Type B pancreatic cell (in vitro differentiated cells): ENCODE measurements at regions not wholly inside any gene's neighbourhood (a gene's known extent, or its start where the extent isn't known, plus 50 kb on each side); places are given as distances from the start of the nearest gene placed in this dataset.

ENCODE experiments used
- DNase-seq: peaks from one replicate; pipeline ENCODE4 v3.0.0; 2021; ENCODE audit warnings: mixed read lengths; ENCODE audit not compliant: unreplicated experiment; ENCODE audit errors: extremely low spot score
- H3K27ac Mint-ChIP-seq: 2 replicates; pipeline ENCODE4 v1.8.0; 2021; ENCODE audit warnings: mild to moderate bottlenecking, mixed read lengths
- H3K27me3 Mint-ChIP-seq: 2 replicates; pipeline ENCODE4 v1.8.0; 2021; ENCODE audit warnings: mixed read lengths
- H3K36me3 Mint-ChIP-seq: 2 replicates; pipeline ENCODE4 v1.8.0; 2021; ENCODE audit warnings: mixed read lengths
- H3K4me1 Mint-ChIP-seq: one replicate; pipeline ENCODE4 v1.8.0; 2021; ENCODE audit warnings: mixed read lengths; ENCODE audit not compliant: unreplicated experiment
- H3K4me3 Mint-ChIP-seq: 2 replicates; pipeline ENCODE4 v1.8.0; 2021; ENCODE audit warnings: mild to moderate bottlenecking, mixed read lengths
- H3K9me3 Mint-ChIP-seq: 2 replicates; pipeline ENCODE4 v1.8.0; 2021; ENCODE audit warnings: mixed read lengths
- TF ChIP-seq, protein P1 (sequence below): fragments of 200-600 bp; sonication (generic); conservative IDR thresholded peaks from 2 replicates; pipeline ENCODE4 v1.5.0; 2021; ENCODE audit warnings: antibody characterized with exemption, mild to moderate bottlenecking

GRCh38 chr6:92944132-92944531, 475.2 kb downstream of the EPHA7 start:
- Mint-ChIP-seq H3K4me1 (peaks cover 13% of the 10 kb centered on the region), H3K27ac (no peak overlapping the region)

DNA sequence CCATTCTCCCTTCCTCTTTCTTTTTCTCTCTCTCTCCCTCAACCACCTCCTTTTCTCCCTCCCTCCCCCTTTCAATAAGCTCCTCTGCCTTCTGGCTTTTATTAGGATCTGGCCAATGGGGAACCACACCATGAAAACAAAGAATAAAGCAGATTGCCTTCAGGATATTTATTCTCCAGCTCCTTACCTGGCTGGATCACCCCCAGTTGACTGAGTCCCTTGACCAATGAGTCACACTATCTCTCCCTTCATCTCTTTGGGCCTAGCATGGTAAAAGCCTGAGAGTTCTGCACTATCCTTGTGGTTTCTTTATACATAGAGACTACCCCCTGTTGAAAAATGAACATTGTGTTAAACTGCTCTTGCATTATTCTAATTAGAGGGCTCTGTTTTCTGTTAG, 476.8 kb downstream of the EPHA7 start:
- H3K27me3 Mint-ChIP-seq = no peaks in the 10 kb centered on the region
- TF ChIP-seq, protein P1, sequence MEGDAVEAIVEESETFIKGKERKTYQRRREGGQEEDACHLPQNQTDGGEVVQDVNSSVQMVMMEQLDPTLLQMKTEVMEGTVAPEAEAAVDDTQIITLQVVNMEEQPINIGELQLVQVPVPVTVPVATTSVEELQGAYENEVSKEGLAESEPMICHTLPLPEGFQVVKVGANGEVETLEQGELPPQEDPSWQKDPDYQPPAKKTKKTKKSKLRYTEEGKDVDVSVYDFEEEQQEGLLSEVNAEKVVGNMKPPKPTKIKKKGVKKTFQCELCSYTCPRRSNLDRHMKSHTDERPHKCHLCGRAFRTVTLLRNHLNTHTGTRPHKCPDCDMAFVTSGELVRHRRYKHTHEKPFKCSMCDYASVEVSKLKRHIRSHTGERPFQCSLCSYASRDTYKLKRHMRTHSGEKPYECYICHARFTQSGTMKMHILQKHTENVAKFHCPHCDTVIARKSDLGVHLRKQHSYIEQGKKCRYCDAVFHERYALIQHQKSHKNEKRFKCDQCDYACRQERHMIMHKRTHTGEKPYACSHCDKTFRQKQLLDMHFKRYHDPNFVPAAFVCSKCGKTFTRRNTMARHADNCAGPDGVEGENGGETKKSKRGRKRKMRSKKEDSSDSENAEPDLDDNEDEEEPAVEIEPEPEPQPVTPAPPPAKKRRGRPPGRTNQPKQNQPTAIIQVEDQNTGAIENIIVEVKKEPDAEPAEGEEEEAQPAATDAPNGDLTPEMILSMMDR = no peak
- H3K4me3 Mint-ChIP-seq = no peak overlapping the region
- DNase-seq = no peak
- peaks cover 13% of the 10 kb centered on the region for H3K4me1 Mint-ChIP-seq
- no peak overlapping the region for H3K27ac Mint-ChIP-seq
- H3K9me3 Mint-ChIP-seq = no peaks in the 10 kb centered on the region
- H3K36me3 Mint-ChIP-seq = no peaks in the 10 kb centered on the region

More at GRCh38 chr6:92944132-92944531, 475.2 kb downstream of the EPHA7 start:
- no peaks in the 10 kb centered on the region for H3K36me3 Mint-ChIP-seq
- TF ChIP-seq, protein P1 = no peak
- H3K27me3 Mint-ChIP-seq = no peaks in the 10 kb centered on the region
- H3K9me3 Mint-ChIP-seq = no peaks in the 10 kb centered on the region
- no peak overlapping the region for H3K4me3 Mint-ChIP-seq
- DNase-seq = no peak

- H3K27ac Mint-ChIP-seq = no peak overlapping the region
- no peaks in the 10 kb centered on the region for H3K27me3 Mint-ChIP-seq
- no peaks in the 10 kb centered on the region for H3K36me3 Mint-ChIP-seq
- no peak overlapping the region for H3K4me3 Mint-ChIP-seq
- H3K9me3 Mint-ChIP-seq = no peaks in the 10 kb centered on the region
- TF ChIP-seq, protein P1 = no peak
- H3K4me1 Mint-ChIP-seq = no peaks in the 10 kb centered on the region
- DNase-seq = no peak
Measured at GRCh38 chr6:92934625-92935024, 484.7 kb downstream of the EPHA7 start.

DNA sequence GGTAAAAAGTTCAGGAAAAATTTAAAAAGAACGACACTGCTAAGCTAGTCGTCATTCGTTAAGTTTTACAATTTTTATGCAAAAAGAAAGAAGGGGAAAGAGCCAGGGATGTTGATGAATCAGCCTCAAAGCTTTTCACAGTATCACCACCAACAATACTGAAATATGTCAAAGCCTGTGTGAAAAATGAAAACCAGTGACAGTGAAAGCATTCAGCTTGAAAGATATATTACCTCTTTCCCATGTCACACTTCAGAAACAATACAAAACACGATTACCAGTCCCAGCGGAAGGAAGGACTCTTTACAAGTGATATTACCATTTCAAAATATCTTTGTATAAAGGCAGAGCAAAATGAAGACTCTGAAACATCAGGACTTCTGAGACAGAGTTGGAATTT, 489.2 kb downstream of the EPHA7 start:
- H3K4me1 Mint-ChIP-seq = no peaks in the 10 kb centered on the region
- DNase-seq = no peak
- H3K9me3 Mint-ChIP-seq = no peaks in the 10 kb centered on the region
- no peaks in the 10 kb centered on the region for H3K36me3 Mint-ChIP-seq
- no peak overlapping the region for H3K4me3 Mint-ChIP-seq
- TF ChIP-seq, protein P1 = no peak
- H3K27me3 Mint-ChIP-seq = no peaks in the 10 kb centered on the region
- H3K27ac Mint-ChIP-seq = no peak overlapping the region

GRCh38 chr6:92922216-92922806, 497.0 kb downstream of the EPHA7 start:
- DNase-seq = no peak
- no peaks in the 10 kb centered on the region for H3K9me3 Mint-ChIP-seq
- H3K27ac Mint-ChIP-seq = no peak overlapping the region
- no peaks in the 10 kb centered on the region for H3K27me3 Mint-ChIP-seq
- H3K36me3 Mint-ChIP-seq = no peaks in the 10 kb centered on the region
- TF ChIP-seq, protein P1 = no peak
- H3K4me3 Mint-ChIP-seq = no peak overlapping the region
- no peaks in the 10 kb centered on the region for H3K4me1 Mint-ChIP-seq

GRCh38 chr6:92915466-92915865, 503.9 kb downstream of the EPHA7 start:
- no peaks in the 10 kb centered on the region for H3K4me1 Mint-ChIP-seq
- H3K27ac Mint-ChIP-seq = no peak overlapping the region
- H3K27me3 Mint-ChIP-seq = no peaks in the 10 kb centered on the region
- TF ChIP-seq, protein P1 = no peak
- H3K36me3 Mint-ChIP-seq = no peaks in the 10 kb centered on the region
- no peak for DNase-seq
- no peaks in the 10 kb centered on the region for H3K9me3 Mint-ChIP-seq
- H3K4me3 Mint-ChIP-seq = no peak overlapping the region
